ENCODE measurements at regions not wholly inside any gene's neighbourhood (a gene's known extent, or its start where the extent isn't known, plus 50 kb on each side); places are given as distances from the start of the nearest gene placed in this dataset.

GRCh38 chr5:120967366-120967765 lies 503.3 kb downstream of the PRR16 start:
- no peak overlapping the region for H3K4me3 ChIP-seq (ENCODE audit: low read depth, low read length)
- TF ChIP-seq CTCF (IDR thresholded peaks at IDR 0.05; ENCODE audit: low read depth, low read length), result no peak
- no peak for DNase-seq (ENCODE audit: low read depth, low spot score)
- in situ Hi-C loops (cut with HindIII; ENCODE audit: low sequenced_read_pairs), result no loop called here

DNA sequence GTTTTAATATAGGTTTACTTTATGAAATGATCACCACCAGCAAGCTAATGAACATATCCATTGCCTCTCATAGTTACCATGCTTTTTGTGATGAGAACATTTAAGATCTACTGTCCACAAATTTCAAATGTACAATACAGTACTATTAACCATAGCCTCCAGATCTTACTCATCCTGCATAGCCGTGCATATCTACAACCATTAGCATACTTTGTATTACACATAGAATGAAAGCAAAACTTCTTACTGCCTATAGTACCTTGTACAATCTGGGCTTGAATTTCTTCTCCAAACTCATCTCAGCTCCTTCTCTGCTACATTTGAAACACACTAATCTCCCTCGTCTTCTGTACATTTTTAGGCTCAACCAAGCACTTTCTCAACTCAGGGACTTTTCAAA lies 510.6 kb downstream of the PRR16 start:
- H3K4me3 ChIP-seq (ENCODE audit: low read depth, low read length), result no peak overlapping the region
- no peak for DNase-seq (ENCODE audit: low read depth, low spot score)
- in situ Hi-C loops (cut with HindIII; ENCODE audit: low sequenced_read_pairs), result no loop called here
- TF ChIP-seq CTCF (IDR thresholded peaks at IDR 0.05; ENCODE audit: low read depth, low read length), result no peak

DNA sequence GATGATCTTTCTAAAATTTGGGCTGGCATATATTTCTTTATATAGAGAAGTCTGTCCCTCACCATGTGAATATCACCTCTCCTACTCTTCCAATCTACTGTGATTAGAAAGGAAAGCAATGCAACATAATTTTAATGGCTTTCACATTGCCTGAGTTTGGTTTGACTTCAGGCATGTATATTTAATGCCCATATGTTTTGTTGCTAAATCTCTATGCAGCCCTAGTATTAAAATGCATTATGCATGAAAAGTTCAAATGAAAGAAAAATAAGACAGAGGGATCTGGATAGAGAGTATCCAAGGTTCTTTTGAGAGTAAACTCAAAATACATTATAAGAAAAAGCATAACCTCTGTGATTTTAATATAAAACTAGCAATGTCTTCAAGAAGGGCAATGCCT lies 518.3 kb downstream of the PRR16 start:
- DNase-seq (ENCODE audit: low read depth, low spot score), result no peak
- H3K4me3 ChIP-seq (ENCODE audit: low read depth, low read length), result no peak overlapping the region
- in situ Hi-C loops (cut with HindIII; ENCODE audit: low sequenced_read_pairs), result no loop called here
- no peak for TF ChIP-seq CTCF (IDR thresholded peaks at IDR 0.05; ENCODE audit: low read depth, low read length)

GRCh38 chr5:120985526-120985925 lies 521.4 kb downstream of the PRR16 start:
- in situ Hi-C loops (cut with HindIII; ENCODE audit: low sequenced_read_pairs), result no loop called here
- TF ChIP-seq CTCF (IDR thresholded peaks at IDR 0.05; ENCODE audit: low read depth, low read length), result no peak
- DNase-seq (ENCODE audit: low read depth, low spot score), result no peak
- no peak overlapping the region for H3K4me3 ChIP-seq (ENCODE audit: low read depth, low read length)

DNA sequence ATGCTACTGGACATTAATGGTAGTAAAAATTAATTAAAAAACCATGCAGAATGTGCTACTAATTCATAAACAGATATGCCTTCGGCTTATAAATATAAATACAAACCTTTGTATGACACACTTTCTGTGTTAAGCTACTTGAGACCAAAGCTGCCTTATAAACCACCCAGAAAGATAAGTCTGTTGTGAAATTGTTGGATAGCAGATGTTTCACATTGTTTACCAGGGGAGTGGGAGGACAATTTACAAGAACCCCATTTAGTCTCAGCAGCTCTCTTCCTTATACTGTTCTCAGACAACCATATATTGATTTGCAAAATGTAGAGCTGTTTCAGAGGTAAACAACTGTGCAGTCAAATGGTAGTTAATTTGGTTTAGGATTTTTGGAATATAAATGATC lies 524.4 kb downstream of the PRR16 start:
- in situ Hi-C loops (cut with HindIII; ENCODE audit: low sequenced_read_pairs), result no loop called here
- TF ChIP-seq CTCF (IDR thresholded peaks at IDR 0.05; ENCODE audit: low read depth, low read length), result no peak
- no peak overlapping the region for H3K4me3 ChIP-seq (ENCODE audit: low read depth, low read length)
- no peak for DNase-seq (ENCODE audit: low read depth, low spot score)

DNA sequence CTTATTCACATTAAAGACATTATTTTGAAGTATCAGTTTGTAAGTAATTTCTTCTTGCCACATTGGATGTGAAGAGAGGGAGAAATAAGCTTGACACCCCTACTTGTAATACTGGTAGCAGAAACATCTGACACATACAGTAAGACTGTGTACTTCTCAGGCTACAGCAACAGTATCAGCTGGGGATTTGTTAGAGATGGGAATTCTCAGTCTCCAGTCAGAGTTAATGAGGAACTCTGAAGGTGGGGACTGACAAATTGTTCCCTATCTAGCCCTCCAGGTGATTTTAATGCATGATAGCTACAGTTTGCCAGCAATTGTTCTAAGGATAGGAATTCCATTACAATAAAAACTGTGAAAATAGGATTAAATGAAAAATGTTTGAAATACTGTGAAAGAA lies 524.8 kb downstream of the PRR16 start:
- H3K4me3 ChIP-seq (ENCODE audit: low read depth, low read length), result no peak overlapping the region
- DNase-seq (ENCODE audit: low read depth, low spot score), result no peak
- no peak for TF ChIP-seq CTCF (IDR thresholded peaks at IDR 0.05; ENCODE audit: low read depth, low read length)
- in situ Hi-C loops (cut with HindIII; ENCODE audit: low sequenced_read_pairs), result no loop called here

DNA sequence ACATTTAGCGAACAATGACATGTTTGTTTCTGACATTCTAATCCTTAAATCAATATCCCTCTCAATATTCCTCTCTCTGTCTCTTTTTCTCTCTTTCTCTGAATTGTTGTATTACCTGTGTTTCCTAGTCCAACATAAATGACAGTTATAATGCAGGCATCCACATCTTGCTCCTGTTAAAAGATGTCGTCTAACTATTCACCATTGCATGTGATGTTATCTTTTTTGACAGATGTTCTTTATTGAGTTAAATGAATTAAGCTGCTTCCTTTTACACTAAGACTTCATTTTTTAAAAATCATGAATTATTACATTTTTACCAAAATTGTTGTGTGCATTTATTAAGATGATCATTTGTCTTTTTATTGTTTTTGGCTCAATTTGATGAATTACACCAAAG lies 527.5 kb downstream of the PRR16 start:
- H3K4me3 ChIP-seq (ENCODE audit: low read depth, low read length), result no peak overlapping the region
- TF ChIP-seq CTCF (IDR thresholded peaks at IDR 0.05; ENCODE audit: low read depth, low read length), result no peak
- in situ Hi-C loops (cut with HindIII; ENCODE audit: low sequenced_read_pairs), result no loop called here
- DNase-seq (ENCODE audit: low read depth, low spot score), result no peak

Measured in astrocyte of the spinal cord (primary cell).